Heart right ventricle (tissue), 16 donors: ENCODE measurements at regions not wholly inside any gene's neighbourhood (a gene's known extent, or its start where the extent isn't known, plus 50 kb on each side); places are given as distances from the start of the nearest gene placed in this dataset.

ENCODE experiments used
- ATAC-seq, 8 donors: fragments of 200-7000 bp; cut with Tn5 transposase; one replicate each; pipeline ENCODE4 v1.9.1; 2020; ENCODE audit warnings: mild to moderate bottlenecking in 8 of 8, moderate library complexity in 8 of 8, moderate number of reproducible peaks in 1 of 8
- DNase-seq, 2 donors: peaks; one replicate each; pipeline ENCODE4 v3.0.0-alpha.2; 2020
- H3K27ac ChIP-seq, 10 donors: fragments of 200-600 bp; sonication (generic) in 2 of 10; one replicate each; pipeline versions ENCODE4 v1.5.0 to v1.8.0; 2020 to 2022; ENCODE audit warnings: mild to moderate bottlenecking in 3 of 10
- H3K27me3 ChIP-seq, 7 donors: fragments of 200-600 bp; one replicate each; pipeline ENCODE4 v1.8.0; 2021 to 2022; ENCODE audit warnings: mild to moderate bottlenecking in 2 of 7
- H3K36me3 ChIP-seq, 9 donors: fragments of 200-600 bp; sonication (generic) in 1 of 9; one replicate each; pipeline versions ENCODE4 v1.5.0 to v1.8.0; 2020 to 2022; ENCODE audit warnings: mild to moderate bottlenecking in 2 of 9
- H3K4me1 ChIP-seq, 9 donors: fragments of 200-600 bp; sonication (generic) in 1 of 9; one replicate each; pipeline versions ENCODE4 v1.5.0 to v1.8.0; 2020 to 2022; ENCODE audit warnings: mild to moderate bottlenecking in 4 of 9
- H3K4me3 ChIP-seq, 10 donors: fragments of 200-600 bp; sonication (generic) in 2 of 10; one replicate each; pipeline versions ENCODE4 v1.5.0 to v1.8.0; 2020 to 2022; ENCODE audit warnings: mild to moderate bottlenecking in 7 of 10, moderate library complexity in 2 of 10
- H3K9me3 ChIP-seq, 11 donors: fragments of 200-600 bp in 10 of 11; sonication (generic) in 2 of 11; one replicate each; pipeline versions ENCODE4 v1.5.0 to v1.8.0; 2013 to 2022; ENCODE audit warnings: mild to moderate bottlenecking in 2 of 11, control low read depth in 1 of 11, moderate library complexity in 1 of 11
- CTCF ChIP-seq, 9 donors: fragments of 200-600 bp; sonication (generic) in 2 of 9; IDR thresholded peaks; one replicate each; pipeline versions ENCODE4 v1.5.0 to v1.8.0; 2021 to 2022; ENCODE audit warnings: antibody characterized with exemption in 9 of 9, mild to moderate bottlenecking in 5 of 9, moderate library complexity in 1 of 9
- WGBS, 2 donors: extraction: QIAGEN DNeasy Blood & Tissue Kit; methylation state at CpG; one replicate each; pipeline ENCODE4 v1.1.7; 2013; ENCODE audit warnings: inconsistent platforms in 1 of 2; 5-methylcytosine and 5-hydroxymethylcytosine counted together
- intact Hi-C, 10 donors: fragments of 100-400 bp; cut with DNase I; formaldehyde crosslinking; loops; one replicate each; pipeline versions ENCODE4 v1.11.1 to v1.14.2; 2022
- donor health status: Arrhythmogenic right ventricular cardiomyopathy.
- donor health status: ischemic (EF 13 %, LVEDD 7.1; RV severe dilation, severe dysfunction).
- donor health status: healthy with polysubstance abuse.
- donor health status: DM: no; HTN: yes; CAD: no.
- donor health status: DM: no; HTN: no; CAD: no.
- donor health status: ischemic (EF 25% LVEDD 6.9; RV normal size, moderate dysfunction).
- donor health status: ischemic (EF 25% LVEDD 5.7; RV mildly dilated, moderate dysfunction).
- donor health status: healthy.
- donor health status: DM: yes; HTN: yes; CAD: no.
- donor health status: Ischemic cardiomyopathy.
- donor health status: ischemic (EF 35%, LVEDD 5.7; RV mildly dilated, moderate dysfunction).
- donor health status: nonischemic (EF 11% LVEDD 7.7; RV severe dilation, severe dysfunction).
- donor health status: DM: yes; HTN: yes; CAD: no.
- donor health status: PGD.
- donor health status: ischemic (EF 29% LVEDD 5.4; RV normal size, mild dysfunction).
- donor health status: nonischemic (EF 23%, LVEDD 6.1; RV moderate dilation, normal function).

- intact Hi-C loops: no loop called here
- H3K4me1 ChIP-seq: no peaks in the 10 kb centered on the region
- H3K27me3 ChIP-seq: peaks cover 0 to 10% (median 0%) of the 10 kb centered on the region in 7 donors
- ATAC-seq (no peak), DNase-seq (no peak)
- H3K36me3 ChIP-seq: no peaks in the 10 kb centered on the region
- no peak for TF ChIP-seq CTCF (IDR thresholded peaks at IDR 0.05)
- H3K27ac ChIP-seq: no peak overlapping the region
- H3K4me3 ChIP-seq: no peak overlapping the region
- 70 to 93% methylated on average over 1 of the region's 1 CpG for WGBS, 2 donors
- no peaks in the 10 kb centered on the region for H3K9me3 ChIP-seq
These were observed 132.0 kb downstream of the FAM181B start for GRCh38 chr11:82601711-82602110.

- no peaks in the 10 kb centered on the region for H3K4me1 ChIP-seq
- no peaks in the 10 kb centered on the region for H3K9me3 ChIP-seq
- ATAC-seq: no peak
- no peak overlapping the region for H3K4me3 ChIP-seq
- WGBS, 2 donors: 80 to 83% methylated on average over 2 of the region's 2 CpGs
- TF ChIP-seq CTCF (IDR thresholded peaks at IDR 0.05): no peak
- H3K27me3 ChIP-seq: peaks cover 0 to 10% (median 0%) of the 10 kb centered on the region in 7 donors
- intact Hi-C loops: no loop called here
- H3K36me3 ChIP-seq: no peaks in the 10 kb centered on the region
- H3K27ac ChIP-seq: no peak overlapping the region
- no peak for DNase-seq
These were observed 133.8 kb downstream of the FAM181B start for GRCh38 chr11:82599836-82600235.

- Histone ChIP-seq H3K27ac (no peak overlapping the region), H3K4me3 (no peak overlapping the region), H3K27me3 (no peaks in the 10 kb centered on the region), H3K36me3 (no peaks in the 10 kb centered on the region), H3K4me1 (no peaks in the 10 kb centered on the region), H3K9me3 (peaks cover 0 to 6% (median 0%) of the 10 kb centered on the region in 11 donors)
- WGBS, 2 donors: 41 to 53% methylated on average over 3 of the region's 3 CpGs
- intact Hi-C loops: no loop called here
- ATAC-seq (no peak), DNase-seq (no peak)
- TF ChIP-seq CTCF (IDR thresholded peaks at IDR 0.05): no peak
These were observed 147.1 kb downstream of the FAM181B start for GRCh38 chr11:82586581-82586980.

GRCh38 chr11:82577246-82577645, 156.4 kb downstream of the FAM181B start:
- no peak for TF ChIP-seq CTCF (IDR thresholded peaks at IDR 0.05)
- no peak overlapping the region for H3K27ac ChIP-seq
- no peaks in the 10 kb centered on the region for H3K9me3 ChIP-seq
- no peaks in the 10 kb centered on the region for H3K36me3 ChIP-seq
- no peak for DNase-seq
- no peaks in the 10 kb centered on the region for H3K4me1 ChIP-seq
- no peak overlapping the region for H3K4me3 ChIP-seq
- peaks cover 0 to 6% (median 0%) of the 10 kb centered on the region in 7 donors for H3K27me3 ChIP-seq
- ATAC-seq: no peak
- intact Hi-C loops: no loop called here
- 77 to 80% methylated on average over 5 of the region's 5 CpGs for WGBS, 2 donors

GRCh38 chr11:82560836-82561235, 172.8 kb downstream of the FAM181B start:
- H3K4me1 ChIP-seq: no peaks in the 10 kb centered on the region
- no peak for DNase-seq
- no peaks in the 10 kb centered on the region for H3K9me3 ChIP-seq
- H3K4me3 ChIP-seq: no peak overlapping the region
- no peak for TF ChIP-seq CTCF (IDR thresholded peaks at IDR 0.05)
- no peak overlapping the region for H3K27ac ChIP-seq
- no peaks in the 10 kb centered on the region for H3K27me3 ChIP-seq
- ATAC-seq: no peak
- 48 to 52% methylated on average over 5 of the region's 5 CpGs for WGBS, 2 donors
- no peaks in the 10 kb centered on the region for H3K36me3 ChIP-seq
- intact Hi-C loops: no loop called here
